WTC11 (cell line): ENCODE measurements at regions not wholly inside any gene's neighbourhood (a gene's known extent, or its start where the extent isn't known, plus 50 kb on each side); places are given as distances from the start of the nearest gene placed in this dataset.
"Not testable (repeated sequence)": the region's sequence is repeated elsewhere in the genome, so short reads cannot be mapped to it uniquely, and the experiment has no call there.

Experiments used
- ATAC-seq: fragments of 200-7000 bp; cut with Tn5 transposase; 2 replicates; pipeline ENCODE4 v1.10.0; 2021; ENCODE audit warnings: mild to moderate bottlenecking, moderate library complexity
- CTCF ChIA-PET: fragments of 300-600 bp; sonication (Branson Sonifier 250); formaldehyde crosslinking; loops from one replicate; lab custom pipeline; 2021; ENCODE audit warnings: antibody characterized with exemption; lab: Charles Lee
- POLR2A ChIA-PET: fragments of 350-600 bp; sonication (Branson Sonifier 250); formaldehyde crosslinking; loops from one replicate; lab custom pipeline; 2021; ENCODE audit warnings: antibody characterized with exemption; lab: Charles Lee
- DNase-seq: peaks from one replicate; pipeline ENCODE4 v3.0.0; 2021; ENCODE audit warnings: low spot score
- H3K27ac Mint-ChIP-seq: 2 replicates; pipeline ENCODE4 v1.8.0; 2021; ENCODE audit warnings: mixed read lengths
- H3K27me3 Mint-ChIP-seq: 2 replicates; pipeline ENCODE4 v1.8.0; 2021; ENCODE audit warnings: low read depth, mild to moderate bottlenecking, moderate library complexity, mixed read lengths
- H3K36me3 Mint-ChIP-seq: 2 replicates; pipeline ENCODE4 v1.8.0; 2021; ENCODE audit warnings: mixed read lengths
- H3K4me1 Mint-ChIP-seq: 2 replicates; pipeline ENCODE4 v1.8.0; 2022; ENCODE audit warnings: mixed read lengths
- H3K4me3 Mint-ChIP-seq: 2 replicates; pipeline ENCODE4 v1.8.0; 2021; ENCODE audit warnings: mild to moderate bottlenecking, moderate library complexity, mixed read lengths
- H3K9me3 Mint-ChIP-seq: 2 replicates; pipeline ENCODE4 v1.8.0; 2021; ENCODE audit warnings: mixed read lengths
- ARID4B ChIP-seq: sonication (generic); formaldehyde crosslinking; IDR thresholded peaks from 2 replicates; pipeline ENCODE4 v1.8.0; 2023; ENCODE audit warnings: missing genetic modification reagents, mild to moderate bottlenecking, borderline replicate concordance
- ATF1 ChIP-seq: sonication (generic); formaldehyde crosslinking; IDR thresholded peaks from 2 replicates; pipeline ENCODE4 v1.8.1; 2023; ENCODE audit warnings: mild to moderate bottlenecking, moderate library complexity, missing genetic modification reagents
- ATF2 ChIP-seq: sonication (generic); formaldehyde crosslinking; IDR thresholded peaks from 2 replicates; pipeline ENCODE4 v1.8.1; 2022; ENCODE audit warnings: low read depth, missing genetic modification reagents, borderline replicate concordance
- ERG ChIP-seq: fragments of 250-450 bp; sonication (Bioruptor Pico); IDR thresholded peaks from 2 replicates; pipeline ENCODE4 v1.8.0; 2021; ENCODE audit warnings: mild to moderate bottlenecking
- FOXJ3 ChIP-seq: sonication (generic); formaldehyde crosslinking; IDR thresholded peaks from 2 replicates; pipeline ENCODE4 v1.9.0; 2021; ENCODE audit warnings: missing genetic modification reagents, mild to moderate bottlenecking, borderline replicate concordance
- HMGA2 ChIP-seq: fragments of 250-450 bp; sonication (Bioruptor Pico); IDR thresholded peaks from 2 replicates; pipeline ENCODE4 v1.4.0; 2021; ENCODE audit warnings: mild to moderate bottlenecking, moderate library complexity
- JAZF1 ChIP-seq: fragments of 250-450 bp; sonication (Bioruptor Pico); IDR thresholded peaks from 2 replicates; pipeline ENCODE4 v1.9.0; 2021; ENCODE audit warnings: moderate library complexity, mild to moderate bottlenecking, inconsistent platforms
- OVOL2 ChIP-seq: fragments of 250-450 bp; sonication (Bioruptor Pico); IDR thresholded peaks from 2 replicates; pipeline ENCODE4 v1.9.0; 2021; ENCODE audit warnings: mild to moderate bottlenecking, borderline replicate concordance
- USF2 ChIP-seq: sonication (generic); formaldehyde crosslinking; IDR thresholded peaks from 2 replicates; pipeline ENCODE4 v1.8.1; 2023; ENCODE audit warnings: mild to moderate bottlenecking, missing genetic modification reagents, moderate library complexity
- ZBTB43 ChIP-seq: sonication (generic); formaldehyde crosslinking; IDR thresholded peaks from 2 replicates; pipeline ENCODE4 v1.8.1; 2023; ENCODE audit warnings: mild to moderate bottlenecking, missing genetic modification reagents
- ZNF121 ChIP-seq: sonication (generic); formaldehyde crosslinking; IDR thresholded peaks from 2 replicates; pipeline ENCODE4 v1.8.0; 2023; ENCODE audit warnings: missing genetic modification reagents
- ZNF416 ChIP-seq: fragments of 250-450 bp; sonication (Bioruptor Pico); IDR thresholded peaks from 2 replicates; pipeline ENCODE4 v1.9.0; 2021; ENCODE audit warnings: mild to moderate bottlenecking, inconsistent platforms
- ZNF512 ChIP-seq: sonication (generic); formaldehyde crosslinking; IDR thresholded peaks from 2 replicates; pipeline ENCODE4 v1.8.1; 2022; ENCODE audit warnings: missing genetic modification reagents, borderline replicate concordance

GRCh38 chr14:35174342-35174741 lies 52.0 kb downstream of the PRORP start:
- TF ChIP-seq ZNF512 = no peak
- TF ChIP-seq HMGA2 (CRISPR knock-in tag) = no peak
- no peak for TF ChIP-seq ZNF416 (CRISPR knock-in tag)
- no peak for TF ChIP-seq USF2 (CRISPR knock-in tag)
- TF ChIP-seq JAZF1 = no peak
- TF ChIP-seq ERG (CRISPR knock-in tag) = no peak
- TF ChIP-seq ATF1 (CRISPR knock-in tag) = no peak
- TF ChIP-seq OVOL2 = no peak
- no peak for TF ChIP-seq ARID4B (CRISPR knock-in tag)
- ATAC-seq = no peak
- Mint-ChIP-seq H3K4me3 (no peak overlapping the region), H3K9me3 (no peaks in the 10 kb centered on the region), H3K27ac (no peak overlapping the region), H3K27me3 (no peaks in the 10 kb centered on the region), H3K4me1 (no peaks in the 10 kb centered on the region), H3K36me3 (peaks cover 8% of the 10 kb centered on the region)
- CTCF ChIA-PET = no interaction called here
- no peak for DNase-seq
- POLR2A ChIA-PET = interaction anchor here (0.6 kb wide), 1 partner anchor 26 kb away, joined by 3 read pairs; no protein-coding TSS in a partner anchor

GRCh38 chr14:35180179-35180578 lies 57.8 kb downstream of the PRORP start:
- POLR2A ChIA-PET = no interaction called here

GRCh38 chr14:35184891-35185290 lies 62.5 kb downstream of the PRORP start:
- ATAC-seq, POLR2A ChIA-PET, H3K9me3 Mint-ChIP-seq, H3K4me3 Mint-ChIP-seq, H3K27me3 Mint-ChIP-seq, H3K27ac Mint-ChIP-seq, H3K4me1 Mint-ChIP-seq, DNase-seq, CTCF ChIA-PET, H3K36me3 Mint-ChIP-seq: not testable (repeated sequence)

More at GRCh38 chr14:35180179-35180578, 57.8 kb downstream of the PRORP start:
- H3K4me3 Mint-ChIP-seq = no peak overlapping the region
- H3K4me1 Mint-ChIP-seq = no peaks in the 10 kb centered on the region
- no peak overlapping the region for H3K27ac Mint-ChIP-seq
- H3K9me3 Mint-ChIP-seq = no peaks in the 10 kb centered on the region
- CTCF ChIA-PET = no interaction called here
- DNase-seq = no peak
- TF ChIP-seq FOXJ3 (CRISPR knock-in tag) (no peak), ZBTB43 (CRISPR knock-in tag) (no peak), ZNF121 (CRISPR knock-in tag) (no peak), ATF2 (CRISPR knock-in tag) (no peak)
- ATAC-seq = no peak
- H3K36me3 Mint-ChIP-seq = peaks cover 8% of the 10 kb centered on the region
- H3K27me3 Mint-ChIP-seq = no peaks in the 10 kb centered on the region
